IPS DF 6.9 (cell line): ENCODE measurements at regions not wholly inside any gene's neighbourhood (a gene's known extent, or its start where the extent isn't known, plus 50 kb on each side); places are given as distances from the start of the nearest gene placed in this dataset.
"Not testable (repeated sequence)": the region's sequence is repeated elsewhere in the genome, so short reads cannot be mapped to it uniquely, and the experiment has no call there.

Source experiments
- DNase-seq: peaks from one replicate; pipeline ENCODE4 v3.0.0-alpha.2; 2013; ENCODE audit warnings: low read depth, low spot score
- H3K27ac ChIP-seq: one replicate; pipeline ENCODE4 v1.5.1; 2013; ENCODE audit warnings: low read length, control low read depth
- H3K27me3 ChIP-seq: 2 replicates; pipeline ENCODE4 v1.6.1; 2013; ENCODE audit warnings: mild to moderate bottlenecking, low read length; ENCODE audit not compliant: control insufficient read depth, insufficient read depth
- H3K36me3 ChIP-seq: 2 replicates; pipeline ENCODE4 v1.6.1; 2013; ENCODE audit warnings: low read length; ENCODE audit not compliant: control insufficient read depth, insufficient read depth
- H3K4me1 ChIP-seq: 2 replicates; pipeline ENCODE4 v1.6.1; 2013; ENCODE audit warnings: low read length; ENCODE audit not compliant: control insufficient read depth, insufficient read depth
- H3K4me3 ChIP-seq: 2 replicates; pipeline ENCODE4 v1.5.1; 2013; ENCODE audit warnings: mild to moderate bottlenecking, low read length
- H3K9me3 ChIP-seq: 2 replicates; pipeline ENCODE4 v1.6.1; 2013; ENCODE audit warnings: low read length, inconsistent platforms; ENCODE audit not compliant: control insufficient read depth, insufficient read depth
- WGBS: extraction: QIAGEN DNeasy Blood & Tissue Kit; methylation state at CpG from one replicate; pipeline ENCODE4 v1.1.7; 2013; ENCODE audit warnings: mixed read lengths, missing lambda C conversion rate; ENCODE audit not compliant: insufficient read length, insufficient coverage; 5-methylcytosine and 5-hydroxymethylcytosine counted together

GRCh38 chr5:68116408-68116807 is 99.1 kb upstream of the PIK3R1 start:
- H3K9me3 ChIP-seq: no peaks in the 10 kb centered on the region
- H3K36me3 ChIP-seq: no peaks in the 10 kb centered on the region
- no peaks in the 10 kb centered on the region for H3K27me3 ChIP-seq
- DNase-seq: no peak
- H3K27ac ChIP-seq: no peak overlapping the region
- no peaks in the 10 kb centered on the region for H3K4me1 ChIP-seq
- WGBS: no CpG with 5 or more reads among the region's 2 CpGs
- H3K4me3 ChIP-seq: no peak overlapping the region

DNA sequence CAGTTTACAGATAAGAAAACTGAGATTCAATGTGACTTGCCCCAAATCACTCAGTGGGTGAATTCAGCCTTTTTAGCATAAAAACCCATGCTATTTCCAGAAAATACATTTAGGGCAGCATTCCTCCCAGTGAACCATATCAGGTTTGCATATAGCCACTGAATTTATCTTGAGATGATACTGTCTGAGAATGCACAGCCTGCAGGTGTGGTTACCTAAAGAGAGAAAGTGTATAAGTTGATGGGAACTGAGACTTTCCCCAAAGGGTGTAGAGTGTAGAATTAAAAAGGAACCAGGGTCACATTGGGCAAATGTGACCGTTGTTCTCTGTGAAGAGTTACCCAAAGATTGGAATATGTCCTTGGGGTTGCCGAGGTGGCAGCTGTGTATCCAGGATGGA is 100.0 kb upstream of the PIK3R1 start:
- DNase-seq: no peak
- Histone ChIP-seq H3K36me3 (no peaks in the 10 kb centered on the region), H3K27me3 (no peaks in the 10 kb centered on the region), H3K9me3 (no peaks in the 10 kb centered on the region), H3K27ac (no peak overlapping the region), H3K4me3 (no peak overlapping the region), H3K4me1 (no peaks in the 10 kb centered on the region)
- WGBS: no CpG with 5 or more reads among the region's 2 CpGs

DNA sequence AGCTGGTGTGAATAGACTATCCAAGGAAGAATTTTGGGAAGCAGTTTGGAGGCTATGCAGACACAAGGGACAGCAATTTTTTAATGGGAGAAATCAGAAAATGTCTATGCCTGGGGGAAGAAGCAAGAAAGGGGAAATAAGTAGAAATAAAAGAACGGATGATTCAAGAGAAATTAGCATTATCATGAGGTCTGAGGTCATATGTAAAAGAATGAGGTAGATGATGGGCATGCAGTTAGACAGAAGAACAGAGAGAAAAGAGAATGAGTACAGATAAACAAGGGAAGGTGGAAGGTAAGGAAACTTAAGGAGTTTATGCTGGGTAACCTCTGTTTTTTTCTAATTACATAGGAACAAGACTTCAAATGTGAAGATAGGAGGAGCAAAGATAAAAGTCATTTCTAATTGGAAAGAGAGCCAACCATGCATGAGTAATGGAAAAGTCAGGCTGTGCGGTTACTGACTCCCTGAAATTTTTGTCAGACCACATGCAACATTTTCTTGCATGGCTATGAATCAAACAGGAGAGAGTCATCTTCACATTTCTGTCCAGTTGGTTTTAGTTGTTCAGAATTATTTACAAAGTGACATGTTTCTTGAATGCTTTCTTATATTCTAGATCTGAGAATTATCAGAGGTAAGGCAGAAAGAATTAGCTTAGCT is 101.0 kb upstream of the PIK3R1 start:
- H3K4me1 ChIP-seq: no peaks in the 10 kb centered on the region
- H3K4me3 ChIP-seq: no peak overlapping the region
- no peaks in the 10 kb centered on the region for H3K9me3 ChIP-seq
- 100% methylated on average over 1 of the region's 2 CpGs for WGBS
- H3K27ac ChIP-seq: no peak overlapping the region
- no peak for DNase-seq
- H3K36me3 ChIP-seq: no peaks in the 10 kb centered on the region
- H3K27me3 ChIP-seq: no peaks in the 10 kb centered on the region

- H3K4me3 ChIP-seq: no peak overlapping the region
- no peaks in the 10 kb centered on the region for H3K9me3 ChIP-seq
- DNase-seq: no peak
- H3K27me3 ChIP-seq: no peaks in the 10 kb centered on the region
- H3K27ac ChIP-seq: no peak overlapping the region
- no CpG with 5 or more reads among the region's 2 CpGs for WGBS
- no peaks in the 10 kb centered on the region for H3K4me1 ChIP-seq
- H3K36me3 ChIP-seq: no peaks in the 10 kb centered on the region
Measured at GRCh38 chr5:68112658-68113057, 102.9 kb upstream of the PIK3R1 start.

- no CpG with 5 or more reads among the region's 1 CpG for WGBS
- H3K27me3 ChIP-seq: no peaks in the 10 kb centered on the region
- no peak for DNase-seq
- no peak overlapping the region for H3K27ac ChIP-seq
- no peaks in the 10 kb centered on the region for H3K9me3 ChIP-seq
- no peaks in the 10 kb centered on the region for H3K36me3 ChIP-seq
- no peak overlapping the region for H3K4me3 ChIP-seq
- no peaks in the 10 kb centered on the region for H3K4me1 ChIP-seq
Measured at GRCh38 chr5:68110894-68111293, 104.7 kb upstream of the PIK3R1 start.

DNA sequence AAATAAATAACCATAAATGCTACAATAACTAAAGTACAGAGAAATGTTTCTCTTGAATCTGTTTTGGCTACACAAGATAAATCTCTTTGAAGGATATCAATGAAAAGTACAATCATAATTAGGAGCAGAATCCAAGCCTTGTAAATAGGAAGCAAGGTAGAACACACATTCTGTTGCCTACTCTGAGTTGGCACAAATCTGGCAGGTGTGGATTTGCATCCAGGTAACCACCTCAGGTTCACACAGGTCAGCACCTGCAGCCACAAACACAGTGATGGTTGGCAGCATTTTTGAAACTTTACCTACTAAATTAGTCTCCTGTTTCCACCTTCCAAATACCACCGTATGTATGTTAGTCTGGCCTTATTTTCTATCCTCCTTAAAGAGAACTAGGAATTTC is 105.3 kb upstream of the PIK3R1 start:
- no peaks in the 10 kb centered on the region for H3K9me3 ChIP-seq
- no CpG with 5 or more reads among the region's 1 CpG for WGBS
- no peak for DNase-seq
- H3K27me3 ChIP-seq: no peaks in the 10 kb centered on the region
- no peak overlapping the region for H3K27ac ChIP-seq
- no peak overlapping the region for H3K4me3 ChIP-seq
- H3K4me1 ChIP-seq: no peaks in the 10 kb centered on the region
- H3K36me3 ChIP-seq: no peaks in the 10 kb centered on the region

- H3K27ac ChIP-seq, H3K36me3 ChIP-seq, DNase-seq, H3K27me3 ChIP-seq, H3K4me3 ChIP-seq, H3K9me3 ChIP-seq, H3K4me1 ChIP-seq: not testable (repeated sequence)
- WGBS: no CpG with 5 or more reads among the region's 2 CpGs
Measured at GRCh38 chr5:68104217-68104616, 111.3 kb upstream of the PIK3R1 start.

- H3K27ac ChIP-seq, H3K36me3 ChIP-seq, DNase-seq, H3K27me3 ChIP-seq, H3K9me3 ChIP-seq, H3K4me1 ChIP-seq, H3K4me3 ChIP-seq: not testable (repeated sequence)
- WGBS: no CpG with 5 or more reads among the region's 4 CpGs
Measured at GRCh38 chr5:68103297-68103696, 112.3 kb upstream of the PIK3R1 start.

DNA sequence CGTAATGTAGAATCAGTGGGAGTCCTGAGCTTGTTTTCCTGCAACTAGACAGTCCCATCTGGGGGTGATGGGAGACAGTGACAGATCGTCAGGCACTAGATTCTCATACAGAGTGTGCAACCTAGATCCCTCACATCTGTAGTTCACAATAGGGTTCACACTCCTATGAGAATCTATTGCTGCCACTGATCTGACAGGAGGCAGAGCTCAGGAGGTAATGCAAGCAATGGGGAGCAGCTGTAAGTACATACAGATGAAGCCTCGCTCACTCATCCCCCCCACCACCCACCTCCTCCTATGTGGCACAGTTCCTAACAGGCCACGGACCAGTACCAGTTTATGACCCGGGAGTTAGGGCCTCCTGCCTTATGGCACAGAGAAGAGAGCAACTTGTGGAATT is 116.2 kb upstream of the PIK3R1 start:
- DNase-seq: no peak
- Histone ChIP-seq H3K27ac (no peak overlapping the region), H3K27me3 (no peaks in the 10 kb centered on the region), H3K4me3 (no peak overlapping the region), H3K9me3 (no peaks in the 10 kb centered on the region), H3K36me3 (no peaks in the 10 kb centered on the region), H3K4me1 (no peaks in the 10 kb centered on the region)
- WGBS: no CpG with 5 or more reads among the region's 5 CpGs

- Histone ChIP-seq H3K4me3 (no peak overlapping the region), H3K36me3 (no peaks in the 10 kb centered on the region), H3K4me1 (no peaks in the 10 kb centered on the region), H3K27me3 (no peaks in the 10 kb centered on the region), H3K9me3 (no peaks in the 10 kb centered on the region), H3K27ac (no peak overlapping the region)
- no peak for DNase-seq
- WGBS: no CpG with 5 or more reads among the region's 3 CpGs
Measured at GRCh38 chr5:68093455-68094159, 121.9 kb upstream of the PIK3R1 start.

DNA sequence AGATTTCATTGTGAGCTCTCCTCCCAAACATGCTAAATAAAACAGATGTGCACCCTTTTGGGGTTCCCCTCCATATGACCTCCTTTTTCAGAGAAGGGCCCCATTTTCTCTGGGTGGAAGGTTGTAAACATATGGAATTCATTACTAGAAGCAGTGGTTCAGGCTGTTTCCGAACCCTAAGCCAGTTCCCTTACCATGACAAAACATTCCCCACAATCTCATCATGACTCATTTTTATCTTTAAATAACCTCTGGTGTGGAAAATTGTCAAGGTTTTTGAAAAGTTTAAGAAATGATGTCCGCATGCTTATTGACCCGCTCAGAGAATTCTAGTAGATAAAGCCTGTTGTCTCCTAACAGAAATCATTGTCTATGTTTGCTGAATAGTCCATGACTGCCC is 127.3 kb upstream of the PIK3R1 start:
- H3K27ac ChIP-seq: no peak overlapping the region
- no peak for DNase-seq
- no CpG with 5 or more reads among the region's 3 CpGs for WGBS
- H3K4me1 ChIP-seq: no peaks in the 10 kb centered on the region
- no peaks in the 10 kb centered on the region for H3K27me3 ChIP-seq
- no peaks in the 10 kb centered on the region for H3K36me3 ChIP-seq
- H3K9me3 ChIP-seq: no peaks in the 10 kb centered on the region
- no peak overlapping the region for H3K4me3 ChIP-seq
